CD4-positive, alpha-beta T cell treated with Interleukin-6 for 4 hours (primary cell): ENCODE measurements at regions not wholly inside any gene's neighbourhood (a gene's known extent, or its start where the extent isn't known, plus 50 kb on each side); places are given as distances from the start of the nearest gene placed in this dataset.
A peak's percentile ranks its signal among the peaks of the same experiment; 100 is the strongest.
"Not testable (repeated sequence)": the region's sequence is repeated elsewhere in the genome, so short reads cannot be mapped to it uniquely, and the experiment has no call there.

Source experiments
- DNase-seq: peaks from one replicate; pipeline ENCODE4 v3.0.0-alpha.2; 2020; ENCODE audit warnings: mixed read lengths

GRCh38 chrX:115912372-115912897, 258.1 kb upstream of the AGTR2 start:
- DNase-seq = no peak

- no peak for DNase-seq
Observed at GRCh38 chrX:115913575-115913974, 257.0 kb upstream of the AGTR2 start.

- DNase-seq = not testable (repeated sequence)
Observed at GRCh38 chrX:115915625-115916024, 254.9 kb upstream of the AGTR2 start.

GRCh38 chrX:115929480-115929879, 241.1 kb upstream of the AGTR2 start:
- DNase-seq = no peak

- no peak for DNase-seq
Observed at GRCh38 chrX:115936008-115936407, 234.5 kb upstream of the AGTR2 start.

GRCh38 chrX:115939070-115939469, 231.5 kb upstream of the AGTR2 start:
- no peak for DNase-seq

GRCh38 chrX:115939636-115940160, 230.8 kb upstream of the AGTR2 start:
- DNase-seq = no peak

GRCh38 chrX:115940348-115940747, 230.2 kb upstream of the AGTR2 start:
- no peak for DNase-seq

GRCh38 chrX:115940888-115941332, 229.6 kb upstream of the AGTR2 start:
- peak; percentile 67 for DNase-seq

GRCh38 chrX:115941388-115941787, 229.2 kb upstream of the AGTR2 start:
- no peak for DNase-seq

- DNase-seq = no peak
Observed at GRCh38 chrX:115946059-115946458, 224.5 kb upstream of the AGTR2 start.

- DNase-seq = peak; percentile 19
Observed at GRCh38 chrX:115948018-115948923, 222.3 kb upstream of the AGTR2 start.

- DNase-seq = peak; percentile 20
Observed at GRCh38 chrX:115949900-115950822, 220.4 kb upstream of the AGTR2 start.

- DNase-seq = no peak
Observed at GRCh38 chrX:115952417-115953092, 218.0 kb upstream of the AGTR2 start.

- no peak for DNase-seq
Observed at GRCh38 chrX:115957862-115958490, 212.6 kb upstream of the AGTR2 start.

- no peak for DNase-seq
Observed at GRCh38 chrX:115958687-115959359, 211.7 kb upstream of the AGTR2 start.

GRCh38 chrX:115960440-115961084, 210.0 kb upstream of the AGTR2 start:
- DNase-seq = no peak

- no peak for DNase-seq
Observed at GRCh38 chrX:115966920-115967319, 203.6 kb upstream of the AGTR2 start.

- DNase-seq = no peak
Observed at GRCh38 chrX:115968436-115969252, 201.9 kb upstream of the AGTR2 start.

GRCh38 chrX:115970718-115971117, 199.8 kb upstream of the AGTR2 start:
- DNase-seq = no peak
